Smooth muscle cell (in vitro differentiated cells): ENCODE measurements at regions not wholly inside any gene's neighbourhood (a gene's known extent, or its start where the extent isn't known, plus 50 kb on each side); places are given as distances from the start of the nearest gene placed in this dataset.
"Not testable (repeated sequence)": the region's sequence is repeated elsewhere in the genome, so short reads cannot be mapped to it uniquely, and the experiment has no call there.

Experiments used
- DNase-seq: peaks from one replicate; lab custom pipeline; 2025; ENCODE audit not compliant: unreplicated experiment; lab: John Stamatoyannopoulos, UW
- H2AFZ ChIP-seq: fragments of 200-600 bp; sonication (generic); 2 replicates; pipeline ENCODE4 v1.6.0; 2016; ENCODE audit warnings: antibody characterized with exemption, low read depth, mild to moderate bottlenecking
- H3F3A ChIP-seq: fragments of 200-600 bp; sonication (generic); 2 replicates; pipeline ENCODE4 v1.6.0; 2017; ENCODE audit warnings: antibody characterized with exemption, low read depth
- H3K27ac ChIP-seq: fragments of 200-600 bp; sonication (generic); 2 replicates; pipeline ENCODE4 v1.5.1; 2016; ENCODE audit warnings: low read depth, mild to moderate bottlenecking
- H3K27me3 ChIP-seq: fragments of 200-600 bp; sonication (generic); 2 replicates; pipeline ENCODE4 v1.6.1; 2016; ENCODE audit warnings: low read depth, mild to moderate bottlenecking
- H3K36me3 ChIP-seq: fragments of 200-600 bp; sonication (generic); 2 replicates; pipeline ENCODE4 v1.5.1; 2016; ENCODE audit warnings: low read depth
- H3K4me1 ChIP-seq: fragments of 200-600 bp; sonication (generic); 2 replicates; pipeline ENCODE4 v1.5.1; 2016; ENCODE audit warnings: low read depth
- H3K4me2 ChIP-seq: fragments of 200-600 bp; sonication (generic); 2 replicates; pipeline ENCODE4 v1.6.0; 2016; ENCODE audit warnings: mild to moderate bottlenecking
- H3K4me3 ChIP-seq: fragments of 200-600 bp; sonication (generic); 2 replicates; pipeline ENCODE4 v1.5.1; 2016; ENCODE audit warnings: mild to moderate bottlenecking
- H3K79me2 ChIP-seq: fragments of 200-600 bp; sonication (generic); 2 replicates; pipeline ENCODE4 v1.6.0; 2016; ENCODE audit warnings: low read depth, mild to moderate bottlenecking
- H3K9ac ChIP-seq: fragments of 200-600 bp; sonication (generic); 2 replicates; pipeline ENCODE4 v1.6.0; 2016; ENCODE audit warnings: low read depth
- H3K9me3 ChIP-seq: fragments of 200-600 bp; sonication (generic); replicated peaks from 2 replicates; pipeline ENCODE4 v1.5.1; 2016; ENCODE audit warnings: low read depth
- H4K20me1 ChIP-seq: fragments of 200-600 bp; sonication (generic); 2 replicates; pipeline ENCODE4 v1.6.0; 2016; ENCODE audit warnings: low read depth
- WGBS: methylation state at CpG from one replicate; pipeline ENCODE4 v1.1.7; 2016; ENCODE audit warnings: low lambda C conversion rate; 5-methylcytosine and 5-hydroxymethylcytosine counted together
- TF ChIP-seq, protein P1 (sequence below): fragments of 200-600 bp; sonication (generic); IDR thresholded peaks from 2 replicates; pipeline ENCODE4 v1.5.1; 2017; ENCODE audit warnings: borderline replicate concordance, mild to moderate bottlenecking, antibody characterized with exemption; ENCODE audit not compliant: insufficient read depth, poor library complexity, severe bottlenecking

DNA sequence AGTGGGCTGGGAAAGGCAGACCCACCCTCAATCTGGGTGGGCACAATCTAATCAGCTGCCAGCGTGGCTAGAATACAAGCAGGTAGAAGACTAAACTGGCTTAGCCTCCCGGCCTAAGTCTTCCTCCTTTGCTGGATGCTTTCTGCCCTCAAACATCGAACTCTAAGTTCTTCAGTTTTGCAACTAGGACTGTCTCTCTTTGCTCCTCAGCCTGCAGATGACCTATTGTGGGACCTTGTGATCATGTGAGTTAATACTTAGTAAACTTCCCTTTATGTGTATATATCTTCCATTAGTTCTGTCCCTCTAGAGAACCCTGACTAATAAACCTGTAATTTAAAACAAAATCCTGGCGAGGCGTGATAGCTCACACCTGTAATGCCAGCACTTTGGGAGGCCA is 51.8 kb upstream of the SLC39A8 start:
- WGBS, result 93% methylated on average over 5 of the region's 5 CpGs
- not testable (repeated sequence) for DNase-seq, H3F3A ChIP-seq, H3K4me3 ChIP-seq, H3K9ac ChIP-seq, H3K4me2 ChIP-seq, H3K27me3 ChIP-seq, H3K9me3 ChIP-seq, H3K4me1 ChIP-seq, H3K79me2 ChIP-seq, H2AFZ ChIP-seq, H3K27ac ChIP-seq, H3K36me3 ChIP-seq, H4K20me1 ChIP-seq

DNA sequence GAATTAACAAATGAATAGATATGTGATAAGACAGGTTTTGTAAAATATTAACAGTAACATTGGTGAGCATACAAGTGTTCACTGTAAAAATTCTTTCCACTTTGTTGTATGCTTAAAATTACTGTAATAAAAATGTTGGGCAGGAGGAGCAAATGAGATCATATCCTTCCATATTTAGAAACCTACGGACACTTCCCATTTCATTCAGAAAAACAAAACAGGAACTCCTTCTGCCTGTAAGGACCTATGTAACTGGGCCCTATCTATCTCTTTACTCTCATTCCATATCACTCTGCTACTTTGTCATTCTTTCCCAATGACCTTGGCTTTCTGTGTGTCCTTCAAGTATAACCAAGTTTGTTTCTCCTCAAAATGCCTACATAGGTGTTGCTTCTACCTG is 53.7 kb upstream of the SLC39A8 start:
- no peak overlapping the region for H3K27ac ChIP-seq
- no peak overlapping the region for H3K4me3 ChIP-seq
- no peak for DNase-seq
- no peak overlapping the region for H3K4me2 ChIP-seq
- H3K4me1 ChIP-seq, result no peaks in the 10 kb centered on the region
- H3F3A ChIP-seq, result no peaks in the 10 kb centered on the region
- H3K36me3 ChIP-seq, result no peaks in the 10 kb centered on the region
- H3K9ac ChIP-seq, result no peak overlapping the region
- no peak overlapping the region for H2AFZ ChIP-seq
- H3K79me2 ChIP-seq, result no peaks in the 10 kb centered on the region
- H3K27me3 ChIP-seq, result no peaks in the 10 kb centered on the region
- H3K9me3 ChIP-seq, result no peaks in the 10 kb centered on the region
- H4K20me1 ChIP-seq, result no peaks in the 10 kb centered on the region
- 86% methylated on average over 1 of the region's 1 CpG for WGBS
- TF ChIP-seq, protein P1, sequence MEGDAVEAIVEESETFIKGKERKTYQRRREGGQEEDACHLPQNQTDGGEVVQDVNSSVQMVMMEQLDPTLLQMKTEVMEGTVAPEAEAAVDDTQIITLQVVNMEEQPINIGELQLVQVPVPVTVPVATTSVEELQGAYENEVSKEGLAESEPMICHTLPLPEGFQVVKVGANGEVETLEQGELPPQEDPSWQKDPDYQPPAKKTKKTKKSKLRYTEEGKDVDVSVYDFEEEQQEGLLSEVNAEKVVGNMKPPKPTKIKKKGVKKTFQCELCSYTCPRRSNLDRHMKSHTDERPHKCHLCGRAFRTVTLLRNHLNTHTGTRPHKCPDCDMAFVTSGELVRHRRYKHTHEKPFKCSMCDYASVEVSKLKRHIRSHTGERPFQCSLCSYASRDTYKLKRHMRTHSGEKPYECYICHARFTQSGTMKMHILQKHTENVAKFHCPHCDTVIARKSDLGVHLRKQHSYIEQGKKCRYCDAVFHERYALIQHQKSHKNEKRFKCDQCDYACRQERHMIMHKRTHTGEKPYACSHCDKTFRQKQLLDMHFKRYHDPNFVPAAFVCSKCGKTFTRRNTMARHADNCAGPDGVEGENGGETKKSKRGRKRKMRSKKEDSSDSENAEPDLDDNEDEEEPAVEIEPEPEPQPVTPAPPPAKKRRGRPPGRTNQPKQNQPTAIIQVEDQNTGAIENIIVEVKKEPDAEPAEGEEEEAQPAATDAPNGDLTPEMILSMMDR, result no peak

DNA sequence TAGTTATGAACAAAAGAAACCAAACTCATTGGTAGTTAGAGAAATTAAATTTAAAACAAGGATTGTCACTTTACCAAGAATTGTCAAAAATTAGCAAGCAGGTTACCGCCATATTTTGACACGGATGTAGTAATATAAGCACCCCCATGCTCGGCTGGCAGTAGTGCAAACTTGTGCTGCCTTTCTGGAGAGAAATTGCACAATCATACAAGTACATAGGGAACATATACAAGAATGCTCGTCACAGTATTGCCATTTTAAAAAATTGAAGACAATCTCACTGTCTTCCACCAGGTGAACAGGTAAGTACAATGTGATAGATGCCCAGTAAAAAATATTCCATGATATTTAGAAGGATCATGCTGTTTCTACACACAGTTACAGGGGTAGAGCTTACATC is 55.6 kb upstream of the SLC39A8 start:
- no peaks in the 10 kb centered on the region for H3K27me3 ChIP-seq
- no peaks in the 10 kb centered on the region for H4K20me1 ChIP-seq
- H3K9ac ChIP-seq, result no peak overlapping the region
- H3F3A ChIP-seq, result no peaks in the 10 kb centered on the region
- H2AFZ ChIP-seq, result no peak overlapping the region
- H3K4me2 ChIP-seq, result no peak overlapping the region
- H3K79me2 ChIP-seq, result no peaks in the 10 kb centered on the region
- H3K36me3 ChIP-seq, result no peaks in the 10 kb centered on the region
- TF ChIP-seq, protein P1, result no peak
- H3K27ac ChIP-seq, result no peak overlapping the region
- H3K4me1 ChIP-seq, result no peaks in the 10 kb centered on the region
- DNase-seq, result no peak
- H3K4me3 ChIP-seq, result no peak overlapping the region
- H3K9me3 ChIP-seq, result no peaks in the 10 kb centered on the region
- WGBS, result 85% methylated on average over 4 of the region's 4 CpGs

DNA sequence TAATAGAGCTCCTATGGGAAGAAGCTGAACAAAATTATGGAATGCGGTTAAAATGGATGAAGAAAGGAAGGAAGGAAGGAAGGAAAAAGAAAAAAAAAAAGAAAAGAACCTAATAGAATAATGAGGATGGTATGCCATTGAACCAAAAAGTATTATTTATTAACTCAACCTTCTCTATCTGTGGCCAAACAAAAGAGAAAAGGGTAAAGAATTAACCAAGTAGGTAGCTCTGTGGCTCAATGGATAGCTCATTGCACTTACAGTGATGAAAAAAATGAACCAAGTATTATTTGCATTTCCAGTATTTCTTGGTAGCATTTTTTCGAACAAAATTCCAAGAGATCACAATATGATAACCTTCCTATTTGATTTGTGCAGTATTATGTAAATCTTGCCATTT is 56.9 kb upstream of the SLC39A8 start:
- H3K4me3 ChIP-seq, result no peak overlapping the region
- no peak overlapping the region for H3K4me2 ChIP-seq
- H3K27me3 ChIP-seq, result no peaks in the 10 kb centered on the region
- DNase-seq, result no peak
- H3K4me1 ChIP-seq, result no peaks in the 10 kb centered on the region
- no peaks in the 10 kb centered on the region for H3F3A ChIP-seq
- H4K20me1 ChIP-seq, result no peaks in the 10 kb centered on the region
- no peak overlapping the region for H2AFZ ChIP-seq
- H3K9me3 ChIP-seq, result no peaks in the 10 kb centered on the region
- 91% methylated on average over 2 of the region's 2 CpGs for WGBS
- H3K9ac ChIP-seq, result no peak overlapping the region
- TF ChIP-seq, protein P1, result no peak
- no peaks in the 10 kb centered on the region for H3K36me3 ChIP-seq
- no peaks in the 10 kb centered on the region for H3K79me2 ChIP-seq
- no peak overlapping the region for H3K27ac ChIP-seq
